HG03520 (cell line): ENCODE measurements at regions not wholly inside any gene's neighbourhood (a gene's known extent, or its start where the extent isn't known, plus 50 kb on each side); places are given as distances from the start of the nearest gene placed in this dataset.
"Not testable (repeated sequence)": the region's sequence is repeated elsewhere in the genome, so short reads cannot be mapped to it uniquely, and the experiment has no call there.

Experiments used
- ATAC-seq: cut with Tn5 transposase; IDR thresholded peaks from one replicate; pipeline ENCODE4 v1.9.1; 2021; ENCODE audit warnings: mild to moderate bottlenecking, moderate library complexity; ENCODE audit not compliant: unreplicated experiment

DNA sequence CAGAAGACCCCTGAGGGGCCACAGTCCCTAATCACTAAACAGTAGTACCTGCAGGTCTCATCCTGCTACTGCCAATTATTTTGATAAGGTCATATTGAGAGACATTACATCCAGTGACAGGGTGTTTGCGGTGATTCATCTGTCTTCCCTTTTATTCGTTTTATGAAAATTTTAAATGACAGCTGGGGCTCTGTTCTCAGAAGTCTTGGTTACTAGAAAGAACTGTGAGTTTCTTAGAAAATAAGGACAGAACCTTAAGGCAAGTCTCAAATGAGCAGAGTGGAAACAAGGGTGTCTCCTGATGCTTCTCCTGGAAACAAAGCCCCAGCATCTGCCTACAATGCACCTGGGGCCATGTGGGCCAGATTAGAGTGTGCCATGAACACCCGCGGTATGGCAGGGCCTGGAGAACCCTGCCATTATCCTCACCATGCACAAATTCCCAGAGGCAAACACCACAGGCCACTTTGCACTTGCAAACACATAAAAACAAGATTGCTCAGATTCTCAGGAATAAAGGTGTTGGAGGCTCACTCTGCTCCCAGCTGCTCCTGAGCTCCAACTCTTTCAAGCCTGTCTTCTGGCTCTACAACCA lies 66.3 kb upstream of the IQSEC1 start:
- no peak for ATAC-seq

DNA sequence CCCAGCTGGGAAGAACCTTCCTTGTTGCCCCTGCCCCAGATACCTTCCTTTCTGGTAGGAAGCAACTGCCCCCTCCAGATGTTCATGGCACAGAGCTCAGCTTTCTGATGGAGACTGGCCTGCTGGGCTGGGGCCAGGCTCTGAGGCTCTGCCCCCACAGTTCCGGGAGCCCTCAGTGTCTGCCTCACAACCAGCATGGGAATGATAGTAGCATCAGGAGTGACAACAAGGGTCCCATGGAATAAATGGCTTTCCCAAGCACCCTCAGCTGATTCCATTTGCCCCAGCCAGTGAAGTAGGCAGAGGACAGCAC lies 65.6 kb upstream of the IQSEC1 start:
- ATAC-seq = no peak

DNA sequence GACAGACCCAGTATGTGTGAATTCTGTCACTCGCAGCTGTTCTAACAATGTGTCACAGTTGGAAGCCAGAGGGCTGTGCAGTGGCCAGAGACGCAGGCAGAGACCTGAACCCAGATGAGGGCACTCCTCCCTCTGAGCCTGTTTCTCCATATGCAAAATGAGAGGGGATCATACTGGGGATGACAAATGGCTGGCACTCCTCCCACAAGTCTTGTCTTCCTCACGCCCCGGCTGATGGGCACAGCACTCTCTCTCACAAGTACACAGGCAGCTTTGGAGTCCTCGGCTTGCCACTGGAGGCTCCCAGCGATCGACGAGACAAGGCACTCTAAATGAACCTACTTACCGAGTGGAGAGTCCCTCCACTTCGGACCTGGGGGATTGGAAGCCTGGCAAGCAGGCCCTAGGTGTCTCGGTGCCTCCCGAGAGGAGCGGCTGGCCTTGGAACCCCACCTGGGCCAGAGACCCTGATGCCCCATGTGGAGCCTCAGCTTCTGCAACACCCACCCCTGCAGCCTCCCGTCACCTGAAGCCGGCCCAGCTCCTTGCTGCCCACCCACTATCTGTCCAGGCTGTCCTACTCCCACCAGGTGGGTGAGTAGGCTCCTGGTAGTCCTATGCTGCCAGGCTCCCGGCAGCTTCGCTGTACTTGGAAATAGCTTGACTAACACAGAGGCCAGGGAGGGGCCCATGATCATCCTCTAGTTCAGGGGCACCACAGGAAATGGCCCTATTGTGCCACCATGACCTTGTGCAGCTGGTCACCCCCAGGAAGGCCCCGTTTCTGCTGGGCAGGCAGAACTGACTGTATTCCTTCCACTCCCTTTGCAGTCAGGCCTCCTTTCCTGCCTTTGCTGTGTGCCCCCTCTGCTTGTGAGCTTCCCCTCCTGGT lies 65.0 kb upstream of the IQSEC1 start:
- ATAC-seq = no peak

DNA sequence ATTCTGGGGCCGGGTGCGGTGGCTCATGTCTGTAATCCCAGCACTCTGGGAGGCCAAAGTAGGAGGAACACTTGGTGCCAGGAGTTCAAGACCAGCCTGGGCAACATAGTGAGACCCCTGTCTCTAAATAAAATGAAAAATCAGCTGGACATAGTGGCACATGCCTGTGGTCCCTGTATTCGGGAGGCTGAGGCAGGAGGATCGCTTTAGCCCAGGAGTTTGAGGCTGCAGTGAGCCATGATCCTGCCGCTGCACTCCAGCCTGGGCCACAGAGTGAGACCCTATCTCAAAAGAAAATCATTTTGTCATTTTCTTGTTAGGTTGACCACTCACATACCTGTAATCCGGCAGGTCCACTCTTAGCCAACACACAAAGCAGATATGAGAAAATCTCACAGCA lies 63.6 kb upstream of the IQSEC1 start:
- ATAC-seq = not testable (repeated sequence)

DNA sequence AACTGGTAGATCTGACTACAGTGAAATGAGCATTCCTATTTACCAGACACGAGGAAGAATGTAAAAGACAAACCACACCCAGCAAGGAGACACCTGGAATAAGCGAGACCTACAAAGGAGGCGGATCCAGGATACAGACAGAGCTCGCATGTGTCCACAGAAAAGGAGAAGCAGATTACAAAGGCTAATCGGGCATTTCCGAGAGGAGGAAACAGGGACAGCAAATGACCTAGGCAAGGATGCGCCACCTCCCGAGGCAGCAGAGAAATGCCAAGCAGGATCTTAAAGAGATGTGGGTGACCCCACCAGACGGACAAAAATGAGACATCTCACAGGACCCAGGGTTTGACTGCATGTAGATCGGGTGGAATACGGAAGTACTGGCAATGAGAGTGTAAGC lies 63.2 kb upstream of the IQSEC1 start:
- ATAC-seq = no peak

DNA sequence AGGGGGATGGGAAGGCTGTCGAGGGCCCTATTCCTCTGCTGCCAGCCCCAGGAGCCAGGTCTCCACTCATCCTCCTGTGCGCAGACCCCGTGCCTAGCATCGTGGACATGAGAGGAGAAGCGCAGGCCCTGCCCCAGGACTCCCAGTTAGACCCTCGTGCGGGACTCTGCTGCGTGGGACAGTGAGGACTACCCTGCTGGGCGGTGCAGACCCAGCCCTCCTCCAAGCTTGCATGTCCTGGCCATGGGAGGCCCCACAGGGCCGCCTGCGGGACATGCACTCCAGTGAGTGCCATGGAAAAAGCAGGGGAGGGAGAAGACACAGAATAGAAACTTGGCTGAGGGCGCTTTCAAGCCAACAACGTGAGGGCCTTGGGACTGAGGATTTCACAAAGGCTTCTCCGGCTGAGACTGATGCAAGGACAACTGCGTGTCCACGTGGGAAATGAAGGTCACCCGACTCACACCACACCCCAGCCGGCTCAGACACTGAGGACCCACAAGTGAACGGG lies 62.6 kb upstream of the IQSEC1 start:
- no peak for ATAC-seq

DNA sequence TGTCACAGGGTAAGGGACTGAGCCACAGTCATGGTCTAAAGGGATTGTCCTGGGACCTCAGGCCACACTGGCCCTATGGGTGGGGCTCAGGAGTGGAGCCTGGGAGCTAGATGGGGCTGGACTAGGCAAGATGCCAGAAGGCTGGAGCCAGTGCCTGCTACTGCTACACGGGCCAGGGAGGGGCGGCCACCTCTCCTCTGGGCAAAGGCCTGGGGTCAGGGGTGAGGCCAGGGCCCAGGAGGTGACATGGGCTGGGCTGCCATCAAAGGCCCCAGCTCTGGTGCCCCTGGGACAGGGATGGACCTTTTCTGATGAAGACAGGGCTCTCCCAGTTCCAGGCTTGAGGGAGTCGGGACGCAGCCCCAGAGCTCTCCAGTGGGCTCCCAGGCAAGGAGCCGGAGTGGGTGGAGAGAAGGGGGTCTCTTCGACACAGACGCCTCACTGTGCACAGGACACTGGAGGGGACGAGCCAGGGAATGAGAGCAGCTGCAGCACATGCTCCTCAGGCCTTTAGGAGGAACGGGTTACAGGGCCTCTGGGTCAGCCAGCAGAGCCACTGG lies 62.1 kb upstream of the IQSEC1 start:
- no peak for ATAC-seq

DNA sequence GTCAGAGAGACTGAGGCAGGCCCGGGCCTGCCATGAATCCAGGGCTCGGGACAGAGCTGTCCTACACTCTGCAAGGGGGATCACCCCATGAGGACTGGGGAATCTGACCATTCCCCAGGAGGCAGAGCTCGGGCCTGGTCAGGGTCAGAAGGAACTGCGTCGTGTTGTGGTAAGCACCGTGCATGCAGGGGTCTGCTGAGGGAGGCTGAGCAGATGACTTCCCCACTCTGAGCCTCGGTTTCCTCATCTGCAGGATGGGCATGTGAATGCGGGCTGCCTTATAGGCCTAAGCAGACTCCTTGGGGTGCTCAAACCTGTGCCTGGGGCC lies 61.6 kb upstream of the IQSEC1 start:
- no peak for ATAC-seq

DNA sequence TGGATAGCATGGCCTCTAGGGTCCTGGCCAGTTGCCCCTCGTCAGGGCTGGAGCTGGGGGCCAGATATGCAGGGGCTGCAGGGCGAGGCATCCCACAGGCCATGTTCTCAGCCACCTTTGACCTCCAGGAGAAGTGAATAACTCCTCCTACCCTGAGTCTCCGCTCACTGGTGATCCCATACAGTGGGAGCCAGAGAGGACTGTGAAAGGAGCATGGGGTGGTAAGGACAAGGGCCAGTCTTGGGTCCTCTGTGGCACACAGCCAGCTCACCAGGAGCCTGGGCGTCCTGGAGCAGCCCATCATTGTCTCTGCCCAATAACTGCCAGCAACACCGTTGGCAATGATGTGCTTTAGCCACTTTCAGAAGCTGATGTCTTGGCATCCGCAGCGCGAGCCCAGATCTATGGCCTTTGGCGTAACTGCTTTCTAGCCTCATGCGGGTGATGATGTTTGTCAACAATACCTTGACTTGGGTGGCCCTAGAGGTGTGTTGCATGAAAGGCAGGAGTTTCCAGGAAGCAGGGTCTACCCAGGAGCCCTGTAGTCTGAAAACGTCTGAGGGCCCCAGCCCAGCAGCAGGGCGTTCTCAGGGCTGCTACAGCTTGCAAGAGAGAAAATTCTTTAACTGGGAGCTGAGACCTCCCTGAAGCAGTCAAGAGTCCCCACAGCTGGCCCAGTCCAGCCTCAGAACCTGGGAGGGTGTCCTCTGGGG lies 61.1 kb upstream of the IQSEC1 start:
- ATAC-seq = no peak

DNA sequence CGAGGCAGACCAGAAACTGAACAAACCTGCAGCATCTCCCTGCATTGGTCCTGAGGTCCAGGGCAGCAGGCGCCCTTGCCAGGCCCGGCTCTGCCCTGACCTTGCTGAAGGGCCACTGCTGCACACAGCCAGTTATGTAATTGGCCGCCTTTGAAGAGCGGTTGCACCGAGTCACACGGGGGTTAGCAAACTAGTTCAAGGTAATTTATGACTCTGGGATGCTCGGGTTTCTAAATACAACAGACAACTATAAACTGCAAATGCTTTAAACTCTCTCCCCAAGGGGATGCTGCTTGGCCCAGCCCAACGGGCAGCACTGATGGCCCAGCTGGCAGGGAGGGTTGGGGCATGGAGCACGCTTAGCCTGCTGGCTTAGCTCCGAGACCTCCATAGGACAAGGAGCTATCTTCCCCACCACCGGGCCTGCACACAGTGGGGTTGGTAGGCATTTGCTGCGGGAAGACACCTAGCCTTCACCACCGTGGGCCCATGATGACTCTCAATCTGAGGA lies 60.3 kb upstream of the IQSEC1 start:
- no peak for ATAC-seq

DNA sequence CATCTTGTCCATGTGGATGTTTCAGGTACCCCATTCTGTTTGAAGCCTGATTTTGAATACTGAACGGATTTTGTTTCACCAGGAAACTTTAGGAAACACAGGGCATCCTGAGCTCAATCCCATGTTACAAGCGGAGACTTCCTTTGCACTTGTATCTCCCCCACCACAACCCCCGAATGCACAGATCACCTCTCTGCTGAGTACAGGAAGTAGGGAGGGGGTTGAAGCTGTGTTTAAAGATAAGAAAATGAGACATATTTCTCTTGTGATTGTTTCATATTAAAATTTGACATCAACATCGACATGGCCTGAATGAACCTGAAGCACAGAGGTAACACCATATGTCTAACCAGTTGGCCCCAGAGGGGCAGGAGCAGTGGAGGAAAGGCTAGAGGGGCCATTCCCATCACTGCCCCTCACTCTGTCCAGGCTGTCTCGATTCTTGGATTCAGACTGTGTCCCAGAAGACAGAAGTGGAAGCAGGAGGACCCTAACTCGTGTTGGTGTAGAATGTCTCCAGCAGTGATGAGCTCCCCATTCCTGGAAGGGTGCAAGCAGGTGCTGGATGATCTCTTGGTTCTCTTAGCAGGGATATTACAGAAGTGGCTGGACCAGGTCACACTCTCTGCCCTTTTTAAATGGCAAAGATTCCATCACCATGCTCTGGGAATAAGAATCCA lies 59.6 kb upstream of the IQSEC1 start:
- ATAC-seq = no peak

DNA sequence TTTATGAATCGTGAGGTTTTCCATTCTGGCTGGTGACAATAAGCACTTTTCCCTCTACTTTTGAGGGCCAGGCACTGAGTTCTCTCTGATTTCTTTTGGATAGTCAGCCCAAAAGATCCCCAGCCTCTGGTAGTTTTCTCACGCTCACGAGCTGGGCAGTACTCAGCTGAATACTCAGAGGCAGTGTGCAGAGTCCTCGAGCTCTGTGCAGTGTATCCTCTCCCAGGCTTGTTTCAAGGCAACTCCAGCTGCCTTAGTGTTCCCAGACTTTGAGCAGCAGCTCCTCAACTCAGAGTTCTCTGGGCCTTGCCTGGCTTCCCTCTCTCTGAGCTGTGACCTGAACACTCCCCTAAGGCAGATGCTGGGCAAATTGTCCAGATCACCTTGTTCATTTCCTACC lies 59.1 kb upstream of the IQSEC1 start:
- no peak for ATAC-seq

DNA sequence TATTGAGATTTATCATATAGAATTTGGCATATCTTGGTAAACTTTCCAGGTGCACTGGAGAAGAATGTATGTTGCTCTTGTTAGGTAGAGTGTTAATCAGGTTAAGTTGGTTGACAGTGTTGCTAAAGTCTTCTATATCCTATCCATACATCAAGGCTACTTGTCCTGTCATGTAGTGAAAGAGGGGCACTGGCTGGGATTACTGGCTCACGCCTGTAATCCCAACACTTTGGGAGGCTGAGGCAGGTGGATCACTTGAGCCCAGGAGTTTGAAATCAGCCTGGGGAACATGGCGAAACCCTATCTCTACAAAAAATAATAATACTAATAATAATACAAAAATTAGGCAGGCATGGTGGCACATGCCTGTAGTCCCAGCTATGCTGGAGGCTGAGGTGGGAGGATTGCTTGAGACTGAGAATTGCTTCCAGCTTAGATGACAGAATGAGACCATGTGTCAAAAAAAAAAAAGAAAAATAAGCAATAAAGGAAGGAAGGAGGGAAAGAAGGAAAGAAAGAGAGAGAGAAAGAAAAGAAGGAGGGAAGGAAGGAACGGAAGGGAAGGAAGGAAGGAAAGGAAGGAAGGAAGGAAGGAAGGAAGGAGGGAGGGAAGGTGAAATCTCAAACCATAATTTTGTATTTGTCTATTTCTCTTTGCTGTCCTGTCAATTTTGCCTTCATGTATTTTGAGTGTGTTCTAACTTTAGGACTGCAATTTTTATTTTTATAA lies 57.4 kb upstream of the IQSEC1 start:
- ATAC-seq = no peak

DNA sequence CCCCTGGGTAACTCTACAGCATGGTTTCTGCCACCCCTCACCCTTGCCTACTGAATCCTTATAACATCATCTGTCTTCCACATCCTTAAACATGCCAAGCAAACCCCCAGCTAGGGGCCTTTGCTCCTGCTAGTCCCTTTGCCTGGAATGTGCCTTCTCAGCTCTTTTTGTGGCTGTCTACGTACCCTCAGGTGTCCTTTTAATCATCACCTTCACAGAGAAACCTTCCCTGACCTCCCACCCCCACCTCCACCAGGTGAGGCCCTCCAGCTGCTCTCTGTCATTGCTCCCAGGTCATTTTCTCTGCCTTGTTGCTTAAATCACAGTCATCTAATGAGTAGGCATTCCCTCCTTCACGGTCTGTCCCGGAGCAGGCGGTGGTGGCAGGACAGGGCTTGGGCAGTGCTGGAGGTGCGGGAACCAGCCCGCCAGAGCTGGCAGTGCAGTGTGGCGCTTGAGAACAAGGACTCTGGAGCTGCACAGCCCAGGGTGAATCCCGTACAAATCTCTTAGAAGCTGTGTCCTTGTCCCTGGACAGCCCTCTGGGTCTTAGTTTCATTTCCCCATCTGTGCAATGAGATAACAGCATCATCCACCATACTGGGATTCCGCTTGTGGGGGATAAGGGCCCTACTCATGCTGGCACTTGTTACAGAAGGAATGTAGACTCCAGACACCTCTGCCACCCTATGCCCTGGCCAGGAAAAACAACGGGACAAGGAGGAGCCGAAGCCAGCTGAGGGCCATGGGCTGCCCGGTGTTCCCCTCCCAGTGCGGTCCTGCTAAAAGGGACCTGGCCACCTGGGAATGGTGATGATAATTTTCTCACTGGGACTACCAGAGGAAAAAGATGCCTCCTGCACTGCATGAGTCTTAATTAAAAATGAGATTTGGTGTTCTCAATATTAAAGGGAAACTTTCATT lies 52.1 kb upstream of the IQSEC1 start:
- ATAC-seq = no peak

DNA sequence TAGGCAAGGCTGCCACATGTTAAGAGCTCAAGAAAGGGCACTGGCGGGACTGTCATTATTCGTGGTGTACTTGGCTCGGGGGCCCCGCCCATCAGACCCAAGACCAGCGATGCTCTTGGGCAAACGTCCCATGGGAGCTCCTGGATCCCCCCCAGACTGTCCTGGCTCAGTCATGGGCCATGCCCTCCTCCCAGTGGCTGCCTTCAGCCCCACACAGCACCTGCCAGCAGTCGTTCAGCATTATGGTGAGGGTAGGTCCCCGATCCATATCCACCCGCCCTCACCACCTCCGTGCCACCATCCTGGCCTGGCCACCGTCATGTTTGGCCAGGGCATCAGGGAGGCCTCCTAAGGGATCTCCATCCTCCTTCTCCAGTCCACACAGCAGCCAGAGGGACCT lies 51.4 kb upstream of the IQSEC1 start:
- ATAC-seq = no peak

DNA sequence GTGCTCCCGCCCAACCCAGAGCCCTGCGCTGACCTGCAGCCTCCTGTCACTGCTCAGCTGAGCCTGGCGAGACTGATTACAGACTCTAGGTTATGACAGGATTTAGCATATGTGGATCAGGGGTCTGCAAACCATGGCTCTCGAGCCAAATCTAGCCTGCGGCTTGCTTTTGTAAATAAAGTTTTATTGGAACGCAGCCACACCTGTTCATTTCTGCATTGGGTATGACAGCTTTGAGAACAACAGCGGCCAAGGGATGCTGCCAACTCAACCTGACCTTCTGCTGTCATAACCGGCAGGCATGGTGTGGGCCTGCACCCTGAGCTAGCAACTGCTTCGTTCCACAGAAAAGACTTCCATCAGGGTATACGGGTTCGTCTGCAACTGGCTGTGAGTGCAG lies 50.5 kb upstream of the IQSEC1 start:
- no peak for ATAC-seq

DNA sequence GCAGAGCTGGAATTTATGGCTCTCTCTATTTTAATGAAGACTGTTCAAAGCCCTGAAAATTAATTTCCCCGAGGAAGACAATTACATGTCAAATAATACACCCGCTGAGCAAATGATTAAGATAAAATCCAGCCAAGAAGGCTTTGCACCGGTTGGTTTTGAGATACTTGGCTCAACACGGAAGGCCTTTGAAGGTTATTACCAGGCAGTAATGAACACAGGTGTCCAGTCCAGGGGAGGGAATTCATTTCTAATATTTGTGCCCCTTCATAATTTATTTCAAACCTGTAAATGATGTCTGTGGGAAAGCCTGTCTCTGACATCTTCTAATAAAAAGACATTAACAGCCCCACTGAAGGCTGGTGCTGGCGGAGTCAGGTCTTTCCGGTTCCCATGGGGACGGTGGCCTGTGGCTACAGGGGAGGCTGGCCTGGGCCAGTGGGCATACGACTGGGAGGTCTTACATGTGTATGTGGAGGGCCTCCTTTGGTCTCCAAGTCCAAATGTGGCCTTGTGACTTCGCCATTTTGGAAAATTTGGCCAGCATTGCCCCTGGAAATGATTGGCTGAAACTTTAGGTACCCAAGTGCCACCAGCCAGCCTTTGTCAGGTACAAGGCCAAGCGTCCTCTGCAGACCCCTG lies 49.9 kb upstream of the IQSEC1 start:
- no peak for ATAC-seq
